GM19043 (cell line): ENCODE measurements at regions not wholly inside any gene's neighbourhood (a gene's known extent, or its start where the extent isn't known, plus 50 kb on each side); places are given as distances from the start of the nearest gene placed in this dataset.

ENCODE experiments used
- ATAC-seq: cut with Tn5 transposase; IDR thresholded peaks from one replicate; pipeline ENCODE4 v1.9.1; 2021; ENCODE audit warnings: low read depth; ENCODE audit not compliant: unreplicated experiment

- ATAC-seq = no peak
Observed at GRCh38 chr5:133746834-133747233, 134.5 kb upstream of the FSTL4 start.

- ATAC-seq = no peak
Observed at GRCh38 chr5:133744960-133745308, 132.6 kb upstream of the FSTL4 start.

- ATAC-seq = no peak
Observed at GRCh38 chr5:133744051-133744959, 132.0 kb upstream of the FSTL4 start.

DNA sequence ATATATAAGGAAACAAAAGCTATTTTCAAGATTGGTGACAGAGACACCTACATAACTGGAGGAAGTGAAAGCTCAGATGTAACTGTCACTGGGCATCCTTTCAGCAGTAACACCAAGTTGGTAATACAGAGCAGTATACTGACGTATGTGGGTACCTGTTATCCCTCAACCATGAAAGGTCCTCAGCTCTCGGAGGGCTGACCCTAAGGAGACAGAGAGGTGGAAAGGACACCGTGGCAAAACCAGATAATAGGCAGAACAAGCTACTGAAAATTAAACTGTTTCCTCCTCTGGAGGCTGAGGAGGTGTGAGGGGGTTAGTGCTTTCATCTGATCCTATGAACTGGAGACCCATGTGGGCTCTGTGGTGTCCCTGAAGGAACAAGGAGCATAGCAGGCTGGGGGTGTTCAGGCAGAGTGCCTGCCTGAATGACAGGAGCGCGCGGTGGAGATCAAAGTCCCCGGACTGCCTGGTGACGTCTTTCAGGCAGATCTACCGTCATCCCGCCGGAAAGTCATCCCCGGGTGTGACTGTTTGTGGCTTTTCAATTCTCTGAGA, 130.2 kb upstream of the FSTL4 start:
- ATAC-seq = no peak

DNA sequence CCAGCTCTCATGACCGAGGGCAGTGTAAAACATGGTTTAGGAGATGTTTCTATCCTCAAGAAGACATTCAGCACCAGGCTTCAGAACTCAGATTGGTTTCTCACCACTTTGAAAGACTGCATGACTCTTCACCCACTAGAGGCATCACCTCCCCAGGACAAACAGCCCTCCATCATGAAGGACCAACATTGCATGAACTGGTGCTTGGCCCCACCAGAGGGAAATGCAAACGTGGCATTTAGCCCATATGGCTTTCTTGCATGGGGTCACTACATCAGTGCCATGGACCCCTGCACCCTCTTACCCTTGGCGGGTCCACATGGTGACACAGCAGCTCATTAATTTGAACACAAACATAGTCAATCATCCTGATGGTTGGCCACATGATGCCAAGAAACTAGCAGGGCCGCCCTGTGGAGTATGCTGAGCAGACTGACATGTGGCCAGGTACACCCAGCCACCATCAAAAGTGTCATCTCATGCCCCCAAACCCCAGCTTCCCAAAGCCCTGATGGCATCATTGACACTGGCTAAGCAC, 129.5 kb upstream of the FSTL4 start:
- ATAC-seq = no peak

DNA sequence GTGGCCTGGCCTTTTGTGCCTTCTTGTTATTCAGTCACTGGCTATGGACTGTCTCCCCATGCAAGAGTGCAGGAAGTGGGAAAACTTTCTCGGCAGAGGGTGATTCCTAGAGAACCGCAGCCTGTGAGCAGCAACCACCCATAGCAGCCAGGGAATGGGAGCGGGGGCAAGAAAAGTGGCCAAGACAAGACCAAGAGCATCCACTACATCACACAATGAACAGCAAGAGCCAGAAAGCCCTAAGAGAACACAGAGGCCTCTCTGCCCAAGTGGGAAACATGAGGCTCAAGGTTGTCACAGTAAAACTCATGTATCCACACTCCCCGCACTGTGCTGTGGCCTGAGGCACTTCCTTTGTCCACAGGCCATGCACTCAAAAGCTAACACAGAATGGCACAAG, 129.1 kb upstream of the FSTL4 start:
- ATAC-seq = no peak

DNA sequence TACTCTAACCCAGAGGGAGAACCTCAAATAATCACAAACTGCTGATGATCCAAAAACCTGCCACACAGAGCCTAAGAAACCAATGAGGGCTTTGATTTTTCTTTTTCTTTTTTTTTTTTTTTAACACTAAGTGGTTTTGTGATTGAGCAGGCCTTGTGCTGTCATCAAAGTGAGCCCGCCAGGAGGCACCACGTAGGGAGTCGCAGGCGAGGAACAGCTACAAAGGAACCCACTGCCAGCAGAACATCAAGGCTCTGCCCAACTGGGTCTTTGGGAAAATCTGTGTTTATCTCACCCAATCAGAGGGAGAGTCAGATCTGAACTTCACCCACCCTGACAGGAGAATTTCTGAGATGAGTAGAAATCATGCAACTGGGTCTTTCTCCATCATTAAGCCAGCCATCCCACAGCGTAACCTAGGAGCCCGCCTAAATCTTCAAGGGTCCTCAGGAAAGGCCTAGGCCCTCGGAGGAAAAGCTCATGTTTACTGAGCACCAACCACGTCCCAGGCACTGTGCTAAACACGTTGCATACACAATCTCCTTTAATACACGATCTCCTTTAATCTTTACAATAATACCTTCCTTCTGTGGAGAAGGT, 126.9 kb upstream of the FSTL4 start:
- no peak for ATAC-seq

DNA sequence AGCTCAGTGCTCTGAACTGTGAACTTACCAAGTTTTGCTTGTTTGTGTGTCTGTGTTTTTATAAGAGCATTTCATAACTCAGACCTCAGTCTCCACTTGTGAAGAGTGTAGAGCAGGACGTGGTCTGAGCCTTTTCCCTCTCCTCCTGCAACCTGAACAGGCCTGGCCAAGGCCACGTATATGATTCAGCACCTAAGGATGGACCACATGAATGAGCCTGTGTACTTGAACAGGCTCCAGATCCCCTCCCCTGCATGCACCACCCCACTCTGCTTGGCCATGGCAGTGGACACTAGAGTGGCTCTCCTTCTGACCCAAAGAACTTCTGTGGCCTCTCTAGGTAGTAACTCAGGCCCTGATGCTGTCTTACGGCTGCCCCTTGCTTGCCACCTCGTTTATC, 125.9 kb upstream of the FSTL4 start:
- no peak for ATAC-seq

- ATAC-seq = no peak
Observed at GRCh38 chr5:133736512-133736911, 124.2 kb upstream of the FSTL4 start.

GRCh38 chr5:133735346-133735745, 123.0 kb upstream of the FSTL4 start:
- ATAC-seq = no peak

DNA sequence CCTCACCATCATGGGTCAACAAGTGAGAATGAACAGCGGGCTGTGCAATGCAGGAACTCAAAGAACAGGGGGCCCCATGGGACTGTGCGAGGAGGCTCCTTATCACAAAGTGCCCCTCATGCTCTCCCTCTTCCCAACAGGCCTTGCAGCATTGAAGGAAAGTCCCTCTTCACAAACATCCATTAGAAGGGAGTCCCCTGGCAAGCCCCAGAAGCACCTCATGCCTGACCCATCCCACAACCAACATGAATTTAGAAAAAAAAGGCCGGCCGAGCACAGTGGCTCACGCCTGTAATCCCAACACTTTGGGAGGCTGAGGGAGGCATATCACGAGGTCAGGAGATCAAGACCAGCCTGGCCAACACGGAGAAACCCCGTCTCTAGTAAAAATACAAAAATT, 122.6 kb upstream of the FSTL4 start:
- ATAC-seq = no peak

GRCh38 chr5:133732536-133732935, 120.2 kb upstream of the FSTL4 start:
- ATAC-seq = no peak

- ATAC-seq = no peak
Observed at GRCh38 chr5:133731951-133732350, 119.6 kb upstream of the FSTL4 start.

DNA sequence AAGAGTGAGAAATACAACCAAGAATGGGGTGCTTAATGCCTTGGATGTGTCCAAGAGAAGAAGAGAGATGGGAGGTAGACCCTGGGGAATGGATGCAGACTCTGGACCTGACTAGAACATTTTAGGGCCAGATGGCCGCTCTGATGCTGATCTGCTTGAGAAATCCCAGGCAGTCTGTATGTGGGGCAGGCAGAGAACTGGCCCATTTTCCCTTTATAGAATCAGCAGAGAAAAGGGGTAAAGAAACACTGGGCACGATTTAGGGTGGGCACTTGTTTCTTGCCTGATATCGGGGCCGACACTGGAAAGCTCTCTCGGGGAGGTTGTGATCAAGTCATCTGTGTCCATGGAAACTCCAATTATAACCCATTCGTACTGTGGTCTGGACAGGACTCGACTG, 118.5 kb upstream of the FSTL4 start:
- no peak for ATAC-seq

GRCh38 chr5:133730346-133730745, 118.0 kb upstream of the FSTL4 start:
- no peak for ATAC-seq

GRCh38 chr5:133729800-133730199, 117.5 kb upstream of the FSTL4 start:
- no peak for ATAC-seq

GRCh38 chr5:133728475-133728874, 116.1 kb upstream of the FSTL4 start:
- ATAC-seq = no peak

DNA sequence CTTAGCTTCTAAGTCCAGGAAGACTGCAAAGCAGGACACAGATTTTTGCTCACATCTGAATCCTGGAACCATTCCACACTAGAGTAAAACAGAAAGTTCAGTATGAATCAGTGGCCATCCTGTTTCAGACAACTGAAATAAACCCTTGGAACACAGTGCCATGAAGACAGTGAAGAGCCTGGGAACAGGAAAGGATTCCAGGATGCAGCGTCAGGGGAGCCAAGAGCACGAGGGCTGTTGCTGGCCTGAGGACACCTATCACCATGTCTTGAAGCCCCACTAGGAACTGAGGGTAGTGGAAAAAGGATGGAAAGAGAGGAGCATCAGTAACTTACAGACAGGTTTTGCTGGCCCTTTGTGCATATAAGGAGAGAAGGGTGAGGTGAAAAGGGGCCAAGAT, 115.3 kb upstream of the FSTL4 start:
- no peak for ATAC-seq

GRCh38 chr5:133723651-133724366, 111.5 kb upstream of the FSTL4 start:
- ATAC-seq = no peak

GRCh38 chr5:133723126-133723525, 110.8 kb upstream of the FSTL4 start:
- no peak for ATAC-seq

DNA sequence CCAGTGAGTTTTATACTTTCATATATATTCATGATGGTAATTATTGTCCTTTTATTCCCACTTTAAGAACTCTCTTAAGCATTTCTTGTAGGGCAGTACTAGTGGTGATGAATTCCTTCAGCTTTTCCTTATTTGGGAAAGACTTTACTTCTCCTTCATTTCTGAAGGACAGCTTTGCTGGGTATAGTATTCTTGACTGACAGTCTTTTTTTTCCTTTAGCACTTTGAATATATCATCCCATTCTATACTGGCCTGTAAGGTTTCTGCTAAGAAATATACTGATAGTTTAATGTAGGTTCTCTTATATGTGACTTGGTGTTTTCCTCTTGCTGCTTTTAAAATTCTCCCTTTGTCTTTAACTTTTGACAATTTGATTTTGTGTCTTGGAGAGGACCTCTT, 109.0 kb upstream of the FSTL4 start:
- ATAC-seq = no peak
